GM18909 (cell line): ENCODE measurements at regions not wholly inside any gene's neighbourhood (a gene's known extent, or its start where the extent isn't known, plus 50 kb on each side); places are given as distances from the start of the nearest gene placed in this dataset.

Experiments
- ATAC-seq: cut with Tn5 transposase; IDR thresholded peaks from one replicate; pipeline ENCODE4 v1.9.1; 2021; ENCODE audit warnings: mild to moderate bottlenecking; ENCODE audit not compliant: unreplicated experiment, poor library complexity

- no peak for ATAC-seq
Observed at GRCh38 chr5:73272351-73272750, 99.4 kb downstream of the TMEM174 start.

DNA sequence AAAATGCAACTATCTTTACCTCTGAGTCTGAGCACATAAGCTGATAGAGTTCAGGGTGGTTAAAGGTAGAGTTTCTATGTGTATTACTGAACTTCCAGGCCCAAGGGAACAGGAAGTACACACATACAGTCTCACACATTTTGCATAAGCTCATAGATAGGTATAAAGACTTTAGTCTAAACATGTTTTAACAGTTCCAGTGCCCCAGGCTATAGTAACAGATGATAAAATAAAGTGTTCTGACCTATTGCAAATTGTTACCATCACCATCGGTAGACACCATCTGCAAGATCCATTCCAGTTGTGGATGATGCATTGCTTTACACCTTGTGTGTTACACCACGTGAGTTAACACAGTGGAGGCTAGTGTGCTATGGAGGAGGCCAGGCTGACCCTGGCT, 95.8 kb downstream of the TMEM174 start:
- no peak for ATAC-seq

DNA sequence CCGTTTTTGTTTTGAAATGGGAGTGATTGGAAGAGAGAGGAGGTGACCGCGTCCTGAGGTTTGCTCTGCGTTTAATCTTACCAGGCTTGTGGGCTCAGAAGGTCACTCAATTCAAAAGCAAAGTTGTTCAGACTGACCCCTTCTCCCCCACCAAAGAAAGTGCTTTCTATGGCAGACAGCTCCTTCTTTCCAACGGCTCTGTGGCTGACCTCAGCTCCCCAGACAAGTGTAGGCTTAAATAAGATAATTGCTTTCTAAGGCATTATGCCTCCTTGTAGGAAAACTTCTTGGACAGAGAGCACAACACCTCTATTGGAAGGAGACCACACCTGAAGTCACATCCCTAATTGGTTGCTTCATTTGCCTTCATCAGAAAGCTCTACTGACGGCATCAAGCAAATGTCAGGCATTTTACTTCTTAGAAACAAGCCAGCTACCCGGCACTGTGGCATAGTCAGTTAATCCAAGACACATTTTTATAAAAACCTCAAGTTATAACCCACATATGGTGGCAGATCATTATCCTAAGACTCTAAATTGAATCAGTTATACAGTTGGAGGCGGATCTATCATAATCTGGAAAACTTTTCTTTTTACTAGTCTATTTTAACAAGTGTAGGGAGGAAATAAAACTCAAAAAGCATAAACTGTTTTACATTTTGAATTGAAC, 94.9 kb downstream of the TMEM174 start:
- no peak for ATAC-seq

- no peak for ATAC-seq
Observed at GRCh38 chr5:73266925-73267765, 94.2 kb downstream of the TMEM174 start.

DNA sequence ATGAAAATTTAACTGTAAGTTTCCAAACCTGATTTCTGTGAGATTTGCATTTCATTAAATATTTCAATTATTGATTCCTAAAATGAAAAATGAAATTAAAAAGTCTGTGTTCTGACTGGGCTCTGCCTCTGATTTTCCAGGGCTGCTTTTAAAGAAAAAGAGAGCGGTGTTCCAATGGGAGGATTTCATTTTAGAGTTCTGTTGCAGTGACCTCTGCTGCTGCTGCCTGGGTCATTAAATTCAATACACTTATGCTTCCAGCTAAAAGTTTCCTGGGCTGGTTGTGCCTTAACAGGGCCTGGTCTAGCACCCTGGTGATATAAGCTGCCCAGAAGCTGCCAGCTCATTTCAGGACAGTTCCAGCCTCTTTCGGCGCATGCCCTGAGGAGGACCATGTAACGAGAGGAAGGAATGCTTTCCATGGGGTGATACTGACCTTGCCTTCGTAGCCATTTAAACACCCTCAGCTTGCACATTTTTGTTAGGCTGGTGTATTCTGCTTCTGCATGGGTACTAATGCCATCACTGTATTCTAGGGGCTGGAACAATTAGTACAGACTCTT, 93.3 kb downstream of the TMEM174 start:
- ATAC-seq, result no peak

- no peak for ATAC-seq
Observed at GRCh38 chr5:73265641-73266040, 92.6 kb downstream of the TMEM174 start.

- ATAC-seq, result no peak
Observed at GRCh38 chr5:73264631-73265030, 91.6 kb downstream of the TMEM174 start.

DNA sequence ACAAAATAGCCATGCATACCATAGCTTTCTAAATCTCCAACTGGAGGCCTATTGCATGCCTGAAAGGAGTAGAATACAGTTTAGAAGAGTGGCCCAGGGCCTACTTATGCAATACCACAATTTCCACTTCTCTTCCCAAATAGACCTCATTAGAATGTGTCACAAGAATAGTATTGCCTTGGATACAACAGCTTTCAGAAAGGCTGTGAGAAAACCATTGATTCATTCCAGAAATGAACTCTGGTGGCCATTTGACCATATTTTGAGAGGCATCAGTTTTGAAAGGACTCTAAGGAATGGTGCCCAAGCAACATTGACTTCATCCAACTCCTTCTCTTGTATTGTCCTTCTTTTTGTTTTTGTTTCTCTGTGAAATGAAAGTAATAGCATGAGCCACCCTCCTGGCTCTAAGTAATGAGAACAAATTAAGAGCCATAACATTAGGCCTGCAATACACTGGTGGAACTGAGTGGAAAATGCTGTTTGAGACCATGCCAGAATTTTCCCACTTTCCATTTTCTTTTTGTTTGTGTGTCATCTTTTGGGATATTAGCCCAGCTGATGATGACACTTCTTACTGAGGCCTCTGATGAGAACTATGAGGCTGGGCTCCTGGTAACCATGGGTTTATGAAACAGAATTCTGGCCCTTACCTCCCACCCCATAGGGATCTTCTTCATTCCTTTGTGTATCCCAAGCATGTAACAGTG, 90.2 kb downstream of the TMEM174 start:
- no peak for ATAC-seq

GRCh38 chr5:73256862-73257261, 83.9 kb downstream of the TMEM174 start:
- ATAC-seq, result no peak

DNA sequence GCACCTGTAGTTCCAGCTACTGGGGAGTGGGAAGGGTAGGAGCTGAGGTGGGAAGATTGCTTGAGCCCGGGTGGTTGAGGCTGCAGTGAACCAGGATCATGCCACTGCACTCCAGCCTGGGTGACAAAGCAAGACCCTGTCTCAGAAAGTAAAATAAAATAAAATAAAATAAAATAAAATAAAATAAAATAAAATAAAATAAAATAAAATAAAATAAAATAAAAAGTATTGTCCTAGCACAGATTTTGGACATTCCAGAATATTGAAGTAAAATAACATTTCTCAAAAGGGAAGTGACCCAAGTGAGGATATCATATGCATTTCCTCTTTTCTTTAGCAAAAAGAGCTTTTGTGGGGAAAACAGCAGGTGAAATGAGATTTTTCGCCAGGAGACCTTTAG, 83.5 kb downstream of the TMEM174 start:
- no peak for ATAC-seq

- ATAC-seq, result no peak
Observed at GRCh38 chr5:73256012-73256411, 83.0 kb downstream of the TMEM174 start.

DNA sequence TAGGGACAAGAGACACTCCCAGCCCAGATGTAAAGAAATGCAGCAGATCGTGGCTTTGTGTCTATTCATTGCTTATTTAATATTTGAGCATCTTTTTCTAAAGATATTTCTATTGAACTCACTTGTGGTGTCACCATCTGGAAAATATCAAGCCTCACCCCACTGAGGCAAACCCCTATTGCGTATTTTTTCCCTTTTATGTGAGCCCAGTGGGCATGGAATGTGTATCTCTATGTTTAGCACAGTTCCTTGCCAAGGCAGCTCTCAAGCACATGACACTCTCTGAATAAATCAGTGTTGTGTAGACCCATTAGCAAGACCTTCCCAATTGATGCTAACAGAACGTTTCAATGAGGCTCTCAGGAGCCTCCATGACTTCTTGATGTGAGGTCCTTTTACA, 81.6 kb downstream of the TMEM174 start:
- ATAC-seq, result no peak

DNA sequence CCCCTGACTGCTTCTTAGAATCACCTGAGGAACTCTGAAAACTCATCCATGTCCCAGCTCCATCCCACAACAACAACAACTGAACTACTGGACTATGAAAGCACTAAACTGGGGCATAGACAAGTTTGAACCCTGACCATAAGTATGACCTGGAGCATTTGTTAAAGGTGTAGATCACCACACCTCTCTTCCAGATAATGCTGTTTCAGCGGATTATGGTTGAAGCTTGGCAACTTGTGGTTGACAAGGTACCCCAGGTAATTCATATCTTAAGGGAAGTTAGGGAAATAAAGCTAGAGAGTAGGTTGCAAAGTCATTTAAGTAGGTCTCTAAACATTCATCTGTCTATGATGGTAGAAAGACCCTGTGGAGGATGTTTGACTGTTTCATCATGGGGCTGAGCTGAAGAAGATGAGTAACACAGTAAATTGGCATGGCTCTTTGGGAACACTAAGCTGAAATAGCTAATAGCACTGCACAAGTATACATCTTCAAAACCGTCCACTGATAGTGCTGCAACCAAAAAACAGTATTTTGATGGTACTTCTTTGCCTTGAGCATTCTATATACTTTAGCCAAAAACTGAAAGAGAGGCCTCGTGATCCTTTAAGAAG, 80.2 kb downstream of the TMEM174 start:
- no peak for ATAC-seq

GRCh38 chr5:73250645-73251044, 77.7 kb downstream of the TMEM174 start:
- ATAC-seq, result no peak

GRCh38 chr5:73242735-73243134, 69.7 kb downstream of the TMEM174 start:
- no peak for ATAC-seq

GRCh38 chr5:73238873-73239272, 65.9 kb downstream of the TMEM174 start:
- no peak for ATAC-seq

DNA sequence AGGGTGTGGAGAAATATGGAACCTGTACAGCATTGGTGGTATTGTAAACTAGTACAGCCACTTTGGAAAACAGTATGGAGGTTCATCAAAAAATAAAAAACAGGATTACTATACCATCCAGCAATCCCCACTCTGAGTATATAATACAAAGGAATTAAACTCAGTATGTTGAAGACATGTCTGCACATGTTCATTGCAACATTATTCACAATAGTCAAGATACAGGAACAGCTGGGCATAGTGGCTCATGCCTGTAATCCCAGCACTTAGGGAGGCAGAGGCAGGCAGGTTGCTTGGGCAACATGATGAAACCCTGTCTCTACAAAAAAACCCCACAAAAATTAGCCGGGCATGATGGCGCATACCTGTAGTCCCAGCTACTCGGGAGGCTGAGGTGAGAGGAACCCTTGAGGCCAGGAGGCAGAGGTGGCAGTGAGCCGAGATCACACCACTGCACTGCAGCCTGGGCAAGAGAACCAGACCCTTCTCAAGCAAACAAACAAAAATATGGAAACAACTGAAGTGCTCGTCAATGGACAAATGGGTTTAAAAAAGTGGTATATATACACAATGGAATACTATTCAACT, 63.6 kb downstream of the TMEM174 start:
- no peak for ATAC-seq

DNA sequence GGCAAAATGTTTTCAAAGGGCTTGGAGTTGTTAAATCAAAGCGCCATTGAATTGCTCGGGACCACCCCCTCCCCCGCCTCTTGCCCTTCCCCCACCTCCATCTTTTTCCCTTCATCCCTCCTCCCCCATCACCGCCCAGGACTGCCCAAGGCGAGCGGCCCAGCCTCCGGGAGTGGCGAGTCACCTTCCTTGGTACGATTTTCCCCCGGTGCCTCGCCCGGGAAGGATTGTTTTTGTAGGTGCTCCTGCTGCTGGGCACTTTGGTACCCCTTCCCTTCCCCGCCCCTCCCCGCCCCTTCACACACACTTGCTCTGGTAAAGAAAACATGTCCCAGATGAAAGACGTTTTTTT, 61.2 kb downstream of the TMEM174 start:
- ATAC-seq, result no peak

GRCh38 chr5:73233461-73234203, 60.6 kb downstream of the TMEM174 start:
- ATAC-seq, result no peak

- no peak for ATAC-seq
Observed at GRCh38 chr5:73233053-73233460, 60.1 kb downstream of the TMEM174 start.
